Neural cell (in vitro differentiated cells): ENCODE measurements at regions not wholly inside any gene's neighbourhood (a gene's known extent, or its start where the extent isn't known, plus 50 kb on each side); places are given as distances from the start of the nearest gene placed in this dataset.

Experiments used
- H2AFZ ChIP-seq: fragments of 200-600, 300-800 bp; sonication (generic), shearing (Covaris generic); 2 replicates; pipeline ENCODE4 v1.6.0; 2014; ENCODE audit warnings: low read depth, mild to moderate bottlenecking, antibody characterized with exemption, low read length, moderate library complexity
- H3F3A ChIP-seq: fragments of 200-600 bp; shearing (Covaris generic); 2 replicates; pipeline ENCODE4 v1.6.1; 2016; ENCODE audit warnings: mild to moderate bottlenecking, moderate library complexity, mixed read lengths, antibody characterized with exemption, low read length; ENCODE audit not compliant: insufficient read depth, poor library complexity, severe bottlenecking
- H3K27ac ChIP-seq: fragments of 200-600, 300-800 bp; sonication (generic), shearing (Covaris generic); 2 replicates; pipeline ENCODE4 v1.5.1; 2014; ENCODE audit warnings: mild to moderate bottlenecking, low read length, moderate library complexity
- H3K27me3 ChIP-seq: fragments of 300-800, 200-600 bp; sonication (generic), shearing (Covaris generic); 2 replicates; pipeline ENCODE4 v1.6.0; 2014; ENCODE audit warnings: mild to moderate bottlenecking, low read depth, low read length, moderate library complexity; ENCODE audit not compliant: insufficient read depth
- H3K36me3 ChIP-seq: fragments of 300-800, 200-600 bp; sonication (generic), shearing (Covaris generic); 2 replicates; pipeline ENCODE4 v1.5.1; 2014; ENCODE audit warnings: mild to moderate bottlenecking, antibody characterized with exemption, low read length, moderate library complexity; ENCODE audit not compliant: insufficient read depth
- H3K4me2 ChIP-seq: fragments of 300-800, 200-600 bp; sonication (generic), shearing (Covaris generic); 2 replicates; pipeline ENCODE4 v1.6.0; 2014; ENCODE audit warnings: mild to moderate bottlenecking, low read length
- H3K4me3 ChIP-seq: fragments of 300-800, 200-600 bp; sonication (generic), shearing (Covaris generic); 2 replicates; pipeline ENCODE4 v1.5.1; 2014; ENCODE audit warnings: mild to moderate bottlenecking, low read length, moderate library complexity
- H3K79me2 ChIP-seq: fragments of 200-600 bp; shearing (Covaris generic); replicated peaks from 2 replicates; pipeline ENCODE4 v1.6.0; 2014; ENCODE audit warnings: mild to moderate bottlenecking, low read length, moderate library complexity; ENCODE audit not compliant: insufficient read depth
- H3K9ac ChIP-seq: fragments of 300-800, 200-600 bp; sonication (generic), shearing (Covaris generic); 2 replicates; pipeline ENCODE4 v1.6.1; 2016; ENCODE audit warnings: mild to moderate bottlenecking, low read length, mixed read lengths
- H3K9me2 ChIP-seq: fragments of 200-600 bp; shearing (Covaris generic); 2 replicates; pipeline ENCODE4 v1.6.1; 2016; ENCODE audit warnings: mild to moderate bottlenecking, low read length, mixed read lengths; ENCODE audit not compliant: insufficient read depth
- H3K9me3 ChIP-seq: fragments of 200-600, 300-800 bp; sonication (generic), shearing (Covaris generic); 2 replicates; pipeline ENCODE4 v1.6.1; 2016; ENCODE audit warnings: mild to moderate bottlenecking, mixed run types, low read length, moderate library complexity, mixed read lengths
- H4K20me1 ChIP-seq: fragments of 200-600 bp; shearing (Covaris generic); 2 replicates; pipeline ENCODE4 v1.6.1; 2016; ENCODE audit warnings: mild to moderate bottlenecking, mixed run types; ENCODE audit not compliant: insufficient read depth
- CTCF ChIP-seq: fragments of 450-650 bp; IDR thresholded peaks from 2 replicates; pipeline ENCODE4 v1.5.1; 2014; ENCODE audit warnings: antibody characterized with exemption, mild to moderate bottlenecking, moderate library complexity; ENCODE audit not compliant: poor library complexity, severe bottlenecking
- EP300 ChIP-seq: fragments of 450-650 bp; conservative IDR thresholded peaks from 2 replicates; pipeline ENCODE4 v1.6.1; 2014; ENCODE audit warnings: antibody characterized with exemption, mild to moderate bottlenecking, moderate library complexity; ENCODE audit not compliant: poor library complexity, severe bottlenecking
- EZH2 ChIP-seq: fragments of 200-600, 300-800 bp; shearing (Covaris generic), sonication (generic); IDR thresholded peaks from 2 replicates; pipeline ENCODE4 v1.6.1; 2014; ENCODE audit warnings: antibody characterized with exemption, low read length, borderline replicate concordance, mild to moderate bottlenecking; ENCODE audit not compliant: insufficient read depth, poor library complexity, severe bottlenecking
- MXI1 ChIP-seq: fragments of 450-650 bp; conservative IDR thresholded peaks from 2 replicates; pipeline ENCODE4 v1.6.1; 2014; ENCODE audit warnings: antibody characterized with exemption, mild to moderate bottlenecking; ENCODE audit not compliant: poor library complexity, severe bottlenecking
- POLR2AphosphoS5 ChIP-seq: IDR thresholded peaks from 2 replicates; pipeline ENCODE4 v1.6.1; 2012
- RAD21 ChIP-seq: fragments of 450-650 bp; conservative IDR thresholded peaks from 2 replicates; pipeline ENCODE4 v1.6.1; 2014; ENCODE audit warnings: antibody characterized with exemption, mild to moderate bottlenecking, moderate library complexity
- REST ChIP-seq: IDR thresholded peaks from 2 replicates; pipeline ENCODE4 v1.6.1; 2012; ENCODE audit warnings: borderline replicate concordance
- SMC3 ChIP-seq: fragments of 450-650 bp; conservative IDR thresholded peaks from 2 replicates; pipeline ENCODE4 v1.6.1; 2014; ENCODE audit warnings: antibody characterized with exemption, mild to moderate bottlenecking, moderate library complexity; ENCODE audit not compliant: poor library complexity
- TAF1 ChIP-seq: IDR thresholded peaks from 2 replicates; pipeline ENCODE4 v1.6.1; 2012; ENCODE audit warnings: low read depth

- H3K9ac ChIP-seq: no peak overlapping the region
- no peaks in the 10 kb centered on the region for H3K36me3 ChIP-seq
- no peak overlapping the region for H3K4me2 ChIP-seq
- H2AFZ ChIP-seq: no peak overlapping the region
- H3F3A ChIP-seq: no peaks in the 10 kb centered on the region
- TF ChIP-seq EP300: no peak
- no peak for TF ChIP-seq RAD21
- TF ChIP-seq MXI1: no peak
- TF ChIP-seq TAF1: no peak
- no peak for TF ChIP-seq CTCF
- TF ChIP-seq REST: no peak
- H3K9me3 ChIP-seq: no peaks in the 10 kb centered on the region
- no peaks in the 10 kb centered on the region for H3K27me3 ChIP-seq
- H3K79me2 ChIP-seq: no peaks in the 10 kb centered on the region
- H4K20me1 ChIP-seq: no peaks in the 10 kb centered on the region
- no peak overlapping the region for H3K27ac ChIP-seq
- no peaks in the 10 kb centered on the region for H3K9me2 ChIP-seq
- H3K4me3 ChIP-seq: no peak overlapping the region
Observed at GRCh38 chr3:187836823-187837770, 91.8 kb upstream of the BCL6 start.

- H3K4me3 ChIP-seq: no peak overlapping the region
- no peaks in the 10 kb centered on the region for H3K79me2 ChIP-seq
- no peak for TF ChIP-seq TAF1
- TF ChIP-seq MXI1: no peak
- TF ChIP-seq RAD21: no peak
- no peak for TF ChIP-seq CTCF
- TF ChIP-seq EZH2: no peak
- TF ChIP-seq REST: no peak
- no peak for TF ChIP-seq SMC3
- TF ChIP-seq EP300: no peak
- no peak for TF ChIP-seq POLR2AphosphoS5
- no peak overlapping the region for H3K4me2 ChIP-seq
- no peaks in the 10 kb centered on the region for H3K9me3 ChIP-seq
- H3K27me3 ChIP-seq: no peaks in the 10 kb centered on the region
- H4K20me1 ChIP-seq: no peaks in the 10 kb centered on the region
- no peaks in the 10 kb centered on the region for H3F3A ChIP-seq
- H3K9me2 ChIP-seq: no peaks in the 10 kb centered on the region
- H3K27ac ChIP-seq: no peak overlapping the region
- no peak overlapping the region for H3K9ac ChIP-seq
- no peak overlapping the region for H2AFZ ChIP-seq
- no peaks in the 10 kb centered on the region for H3K36me3 ChIP-seq
Observed at GRCh38 chr3:187838016-187838540, 92.8 kb upstream of the BCL6 start.
